Heart right ventricle (tissue), 16 donors: ENCODE measurements at regions not wholly inside any gene's neighbourhood (a gene's known extent, or its start where the extent isn't known, plus 50 kb on each side); places are given as distances from the start of the nearest gene placed in this dataset.

Experiments
- ATAC-seq, 8 donors: fragments of 200-7000 bp; cut with Tn5 transposase; one replicate each; pipeline ENCODE4 v1.9.1; 2020; ENCODE audit warnings: mild to moderate bottlenecking in 8 of 8, moderate library complexity in 8 of 8, moderate number of reproducible peaks in 1 of 8
- DNase-seq, 2 donors: peaks; one replicate each; pipeline ENCODE4 v3.0.0-alpha.2; 2020
- H3K27ac ChIP-seq, 10 donors: fragments of 200-600 bp; sonication (generic) in 2 of 10; one replicate each; pipeline versions ENCODE4 v1.5.0 to v1.8.0; 2020 to 2022; ENCODE audit warnings: mild to moderate bottlenecking in 3 of 10
- H3K27me3 ChIP-seq, 7 donors: fragments of 200-600 bp; one replicate each; pipeline ENCODE4 v1.8.0; 2021 to 2022; ENCODE audit warnings: mild to moderate bottlenecking in 2 of 7
- H3K36me3 ChIP-seq, 9 donors: fragments of 200-600 bp; sonication (generic) in 1 of 9; one replicate each; pipeline versions ENCODE4 v1.5.0 to v1.8.0; 2020 to 2022; ENCODE audit warnings: mild to moderate bottlenecking in 2 of 9
- H3K4me1 ChIP-seq, 9 donors: fragments of 200-600 bp; sonication (generic) in 1 of 9; one replicate each; pipeline versions ENCODE4 v1.5.0 to v1.8.0; 2020 to 2022; ENCODE audit warnings: mild to moderate bottlenecking in 4 of 9
- H3K4me3 ChIP-seq, 10 donors: fragments of 200-600 bp; sonication (generic) in 2 of 10; one replicate each; pipeline versions ENCODE4 v1.5.0 to v1.8.0; 2020 to 2022; ENCODE audit warnings: mild to moderate bottlenecking in 7 of 10, moderate library complexity in 2 of 10
- H3K9me3 ChIP-seq, 11 donors: fragments of 200-600 bp in 10 of 11; sonication (generic) in 2 of 11; one replicate each; pipeline versions ENCODE4 v1.5.0 to v1.8.0; 2013 to 2022; ENCODE audit warnings: mild to moderate bottlenecking in 2 of 11, control low read depth in 1 of 11, moderate library complexity in 1 of 11
- WGBS, 2 donors: extraction: QIAGEN DNeasy Blood & Tissue Kit; methylation state at CpG; one replicate each; pipeline ENCODE4 v1.1.7; 2013; ENCODE audit warnings: inconsistent platforms in 1 of 2; 5-methylcytosine and 5-hydroxymethylcytosine counted together
- intact Hi-C, 10 donors: fragments of 100-400 bp; cut with DNase I; formaldehyde crosslinking; loops; one replicate each; pipeline versions ENCODE4 v1.11.1 to v1.14.2; 2022
- TF ChIP-seq, protein P1 (sequence below), 9 donors: fragments of 200-600 bp; sonication (generic) in 2 of 9; IDR thresholded peaks; one replicate each; pipeline versions ENCODE4 v1.5.0 to v1.8.0; 2021 to 2022; ENCODE audit warnings: antibody characterized with exemption in 9 of 9, mild to moderate bottlenecking in 5 of 9, moderate library complexity in 1 of 9
- donor health status: Arrhythmogenic right ventricular cardiomyopathy.
- donor health status: ischemic (EF 13 %, LVEDD 7.1; RV severe dilation, severe dysfunction).
- donor health status: healthy with polysubstance abuse.
- donor health status: DM: no; HTN: yes; CAD: no.
- donor health status: DM: no; HTN: no; CAD: no.
- donor health status: ischemic (EF 25% LVEDD 6.9; RV normal size, moderate dysfunction).
- donor health status: ischemic (EF 25% LVEDD 5.7; RV mildly dilated, moderate dysfunction).
- donor health status: healthy.
- donor health status: DM: yes; HTN: yes; CAD: no.
- donor health status: Ischemic cardiomyopathy.
- donor health status: ischemic (EF 35%, LVEDD 5.7; RV mildly dilated, moderate dysfunction).
- donor health status: nonischemic (EF 11% LVEDD 7.7; RV severe dilation, severe dysfunction).
- donor health status: DM: yes; HTN: yes; CAD: no.
- donor health status: PGD.
- donor health status: ischemic (EF 29% LVEDD 5.4; RV normal size, mild dysfunction).
- donor health status: nonischemic (EF 23%, LVEDD 6.1; RV moderate dilation, normal function).

DNA sequence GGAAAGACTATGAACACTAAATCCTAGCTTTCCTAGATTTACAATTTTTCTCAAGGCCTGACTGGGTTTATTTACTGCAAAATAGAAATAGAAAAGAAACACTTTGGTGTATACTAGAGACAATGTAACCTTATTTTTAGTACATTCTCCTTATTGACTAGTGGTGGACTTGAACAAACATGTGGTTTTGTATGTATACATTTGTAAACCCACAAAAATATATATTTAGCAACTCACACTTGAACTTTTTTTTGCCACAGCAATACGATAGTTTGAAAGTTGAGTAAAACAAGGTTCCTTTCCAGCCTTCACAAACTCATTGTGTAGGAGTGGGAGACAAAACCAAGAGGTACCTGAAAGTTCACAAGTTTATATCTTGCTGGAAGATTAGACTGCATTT is 1633.4 kb upstream of the LRRTM1 start:
- Histone ChIP-seq H3K4me3 (no peak overlapping the region), H3K9me3 (peaks cover 0 to 11% (median 0%) of the 10 kb centered on the region in 11 donors), H3K4me1 (no peaks in the 10 kb centered on the region), H3K27me3 (no peaks in the 10 kb centered on the region), H3K36me3 (no peaks in the 10 kb centered on the region), H3K27ac (no peak overlapping the region)
- no peak for ATAC-seq
- TF ChIP-seq, protein P1, sequence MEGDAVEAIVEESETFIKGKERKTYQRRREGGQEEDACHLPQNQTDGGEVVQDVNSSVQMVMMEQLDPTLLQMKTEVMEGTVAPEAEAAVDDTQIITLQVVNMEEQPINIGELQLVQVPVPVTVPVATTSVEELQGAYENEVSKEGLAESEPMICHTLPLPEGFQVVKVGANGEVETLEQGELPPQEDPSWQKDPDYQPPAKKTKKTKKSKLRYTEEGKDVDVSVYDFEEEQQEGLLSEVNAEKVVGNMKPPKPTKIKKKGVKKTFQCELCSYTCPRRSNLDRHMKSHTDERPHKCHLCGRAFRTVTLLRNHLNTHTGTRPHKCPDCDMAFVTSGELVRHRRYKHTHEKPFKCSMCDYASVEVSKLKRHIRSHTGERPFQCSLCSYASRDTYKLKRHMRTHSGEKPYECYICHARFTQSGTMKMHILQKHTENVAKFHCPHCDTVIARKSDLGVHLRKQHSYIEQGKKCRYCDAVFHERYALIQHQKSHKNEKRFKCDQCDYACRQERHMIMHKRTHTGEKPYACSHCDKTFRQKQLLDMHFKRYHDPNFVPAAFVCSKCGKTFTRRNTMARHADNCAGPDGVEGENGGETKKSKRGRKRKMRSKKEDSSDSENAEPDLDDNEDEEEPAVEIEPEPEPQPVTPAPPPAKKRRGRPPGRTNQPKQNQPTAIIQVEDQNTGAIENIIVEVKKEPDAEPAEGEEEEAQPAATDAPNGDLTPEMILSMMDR (IDR thresholded peaks at IDR 0.05), result no peak
- WGBS, 2 donors, result 78 to 81% methylated on average over 1 of the region's 1 CpG
- intact Hi-C loops, result no loop called here
- no peak for DNase-seq

- TF ChIP-seq, protein P1 (IDR thresholded peaks at IDR 0.05), result no peak
- intact Hi-C loops, result no loop called here
- Histone ChIP-seq H3K27ac (no peak overlapping the region), H3K4me1 (no peaks in the 10 kb centered on the region), H3K27me3 (no peaks in the 10 kb centered on the region), H3K36me3 (no peaks in the 10 kb centered on the region), H3K4me3 (no peak overlapping the region), H3K9me3 (peaks cover 0 to 9% (median 0%) of the 10 kb centered on the region in 11 donors)
- 81 to 83% methylated on average over 4 of the region's 4 CpGs for WGBS, 2 donors
- DNase-seq, result no peak
- ATAC-seq, result no peak
These were observed 1599.0 kb upstream of the LRRTM1 start for GRCh38 chr2:81903534-81903933.

- Histone ChIP-seq H3K4me1 (no peaks in the 10 kb centered on the region), H3K27ac (no peak overlapping the region), H3K9me3 (peaks cover 0 to 9% (median 0%) of the 10 kb centered on the region in 11 donors), H3K4me3 (no peak overlapping the region), H3K36me3 (no peaks in the 10 kb centered on the region), H3K27me3 (no peaks in the 10 kb centered on the region)
- 67 to 71% methylated on average over 3 of the region's 3 CpGs for WGBS, 2 donors
- TF ChIP-seq, protein P1 (IDR thresholded peaks at IDR 0.05), result peak in 1 of 9 donors; percentile 17
- no peak for ATAC-seq
- intact Hi-C loops, result no loop called here
- DNase-seq, result no peak
These were observed 1596.5 kb upstream of the LRRTM1 start for GRCh38 chr2:81901017-81901416.

GRCh38 chr2:81895620-81896250 is 1591.2 kb upstream of the LRRTM1 start:
- Histone ChIP-seq H3K4me1 (no peaks in the 10 kb centered on the region), H3K27ac (no peak overlapping the region), H3K36me3 (no peaks in the 10 kb centered on the region), H3K9me3 (peaks cover 0 to 9% (median 0%) of the 10 kb centered on the region in 11 donors), H3K27me3 (no peaks in the 10 kb centered on the region), H3K4me3 (no peak overlapping the region)
- TF ChIP-seq, protein P1 (IDR thresholded peaks at IDR 0.05), result no peak
- WGBS, 2 donors, result 72 to 86% methylated on average over 5 of the region's 5 CpGs
- ATAC-seq, result no peak
- intact Hi-C loops, result no loop called here
- DNase-seq, result no peak
